AG04450 (cell line): ENCODE measurements at regions not wholly inside any gene's neighbourhood (a gene's known extent, or its start where the extent isn't known, plus 50 kb on each side); places are given as distances from the start of the nearest gene placed in this dataset.
A peak's percentile ranks its signal among the peaks of the same experiment; 100 is the strongest.

ENCODE experiments used
- CTCF ChIA-PET: fragments of 300-600, 350-600 bp; formaldehyde crosslinking; extraction: SDS; loops from one replicate; lab custom pipeline; 2022; ENCODE audit warnings: antibody characterized with exemption, inconsistent platforms; lab: Charles Lee
- POLR2A ChIA-PET: fragments of 350-600 bp; formaldehyde crosslinking; extraction: SDS; loops from one replicate; lab custom pipeline; 2021; ENCODE audit warnings: antibody characterized with exemption, inconsistent platforms; lab: Yijun Ruan, JAX
- DNase-seq: peaks from one replicate; pipeline ENCODE4 v3.0.0-alpha.2; 2011; ENCODE audit warnings: low read depth, low spot score
- H3K27ac ChIP-seq: one replicate; pipeline ENCODE4 v1.5.1; 2012; ENCODE audit warnings: low read depth, low read length, control low read depth
- H3K27me3 ChIP-seq: one replicate; pipeline ENCODE4 v1.6.0; 2012; ENCODE audit warnings: low read length; ENCODE audit not compliant: control insufficient read depth, insufficient read depth
- H3K4me3 ChIP-seq: 2 replicates; pipeline ENCODE4 v1.5.1; 2011; ENCODE audit warnings: mild to moderate bottlenecking, low read depth, low read length, control low read depth
- H3K9me3 ChIP-seq: 2 replicates; pipeline ENCODE4 v1.5.1; 2012; ENCODE audit warnings: low read length; ENCODE audit not compliant: control insufficient read depth, insufficient read depth
- TF ChIP-seq, protein P1 (sequence below): IDR thresholded peaks from 2 replicates; pipeline ENCODE4 v1.5.1; 2011; ENCODE audit warnings: low read depth, low read length, control low read depth, inconsistent platforms

DNA sequence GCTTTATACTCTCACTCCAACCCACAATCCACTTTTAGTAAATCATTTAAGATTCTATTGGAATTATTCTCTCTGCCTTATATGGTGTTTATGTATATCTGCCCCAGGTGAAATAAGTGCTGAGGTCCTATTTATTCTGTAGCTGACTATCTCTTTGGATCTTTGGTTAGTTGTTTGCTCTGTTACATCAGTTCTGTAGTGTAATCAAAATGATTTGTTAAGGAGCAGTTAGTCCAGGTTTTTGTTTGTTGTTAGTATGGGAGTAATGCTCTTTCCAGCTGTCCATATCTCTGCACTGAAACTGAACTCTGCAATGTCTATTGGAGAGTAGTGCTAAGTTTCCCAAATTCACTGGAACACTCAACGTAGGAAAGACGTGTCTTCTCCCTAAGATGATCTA is 615.8 kb downstream of the SNAPC1 start:
- Histone ChIP-seq H3K27ac (no peak overlapping the region), H3K9me3 (no peaks in the 10 kb centered on the region), H3K27me3 (no peaks in the 10 kb centered on the region), H3K4me3 (no peak overlapping the region)
- TF ChIP-seq, protein P1, sequence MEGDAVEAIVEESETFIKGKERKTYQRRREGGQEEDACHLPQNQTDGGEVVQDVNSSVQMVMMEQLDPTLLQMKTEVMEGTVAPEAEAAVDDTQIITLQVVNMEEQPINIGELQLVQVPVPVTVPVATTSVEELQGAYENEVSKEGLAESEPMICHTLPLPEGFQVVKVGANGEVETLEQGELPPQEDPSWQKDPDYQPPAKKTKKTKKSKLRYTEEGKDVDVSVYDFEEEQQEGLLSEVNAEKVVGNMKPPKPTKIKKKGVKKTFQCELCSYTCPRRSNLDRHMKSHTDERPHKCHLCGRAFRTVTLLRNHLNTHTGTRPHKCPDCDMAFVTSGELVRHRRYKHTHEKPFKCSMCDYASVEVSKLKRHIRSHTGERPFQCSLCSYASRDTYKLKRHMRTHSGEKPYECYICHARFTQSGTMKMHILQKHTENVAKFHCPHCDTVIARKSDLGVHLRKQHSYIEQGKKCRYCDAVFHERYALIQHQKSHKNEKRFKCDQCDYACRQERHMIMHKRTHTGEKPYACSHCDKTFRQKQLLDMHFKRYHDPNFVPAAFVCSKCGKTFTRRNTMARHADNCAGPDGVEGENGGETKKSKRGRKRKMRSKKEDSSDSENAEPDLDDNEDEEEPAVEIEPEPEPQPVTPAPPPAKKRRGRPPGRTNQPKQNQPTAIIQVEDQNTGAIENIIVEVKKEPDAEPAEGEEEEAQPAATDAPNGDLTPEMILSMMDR: no peak
- POLR2A ChIA-PET: no interaction called here
- CTCF ChIA-PET: no interaction called here
- no peak for DNase-seq

DNA sequence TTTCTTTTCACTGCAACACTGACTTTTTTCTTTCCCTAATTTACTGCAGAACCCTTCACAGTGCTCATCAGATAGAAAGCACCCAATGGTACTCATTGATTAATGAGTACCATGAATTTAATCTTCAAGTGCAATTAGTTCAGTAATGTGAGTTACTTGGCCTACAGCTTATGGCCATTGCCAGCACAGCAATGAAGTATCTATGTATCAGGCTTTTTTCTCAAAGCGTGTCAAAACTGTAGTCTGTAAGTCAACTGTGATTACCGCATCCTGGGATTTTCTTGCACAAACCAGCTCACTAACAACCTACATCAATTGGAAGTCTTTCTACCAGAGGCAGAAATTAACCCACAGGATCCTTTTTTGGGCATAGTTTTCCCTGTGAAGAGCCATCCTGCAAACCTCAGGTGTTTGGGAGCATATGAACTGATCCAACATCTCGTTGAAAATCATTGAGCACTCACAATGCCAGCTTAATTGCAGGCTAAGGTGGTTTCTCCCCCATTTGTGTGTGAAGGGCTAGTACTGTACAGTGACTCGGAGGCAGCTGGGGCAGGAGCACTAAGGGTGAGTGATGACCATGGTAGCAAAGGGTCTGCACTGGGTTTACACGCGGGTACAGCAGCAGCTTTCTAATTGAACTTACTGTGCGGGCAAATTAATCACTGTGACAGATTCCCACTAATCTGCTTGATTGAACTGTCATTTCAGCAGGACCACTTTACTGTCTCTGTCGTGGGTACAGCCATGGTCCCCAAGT is 619.3 kb downstream of the SNAPC1 start:
- ChIA-PET CTCF (no interaction called here), POLR2A (no interaction called here)
- Histone ChIP-seq H3K9me3 (no peaks in the 10 kb centered on the region), H3K27me3 (no peaks in the 10 kb centered on the region), H3K27ac (no peak overlapping the region), H3K4me3 (no peak overlapping the region)
- no peak for DNase-seq
- TF ChIP-seq, protein P1: no peak

DNA sequence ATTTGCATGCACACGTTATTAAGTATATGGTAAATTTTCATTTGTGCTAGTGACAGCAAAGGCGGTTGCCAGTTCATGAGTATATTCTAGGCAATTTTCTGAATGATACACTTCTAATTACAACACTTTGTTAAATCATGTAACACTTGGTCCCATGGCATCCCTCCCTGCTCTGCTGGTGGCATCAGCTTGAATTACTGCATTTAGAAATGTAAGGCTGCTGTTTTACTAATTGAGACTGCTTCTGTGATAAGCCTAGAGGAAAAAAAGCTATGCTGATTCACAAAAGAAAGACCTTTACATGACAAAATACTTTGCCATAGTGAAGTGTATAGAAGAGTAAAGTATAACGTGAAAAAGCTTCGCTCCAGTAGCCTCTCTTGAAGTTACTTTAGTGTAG is 636.1 kb downstream of the KCNH5 start:
- DNase-seq: no peak
- no peaks in the 10 kb centered on the region for H3K27me3 ChIP-seq
- H3K4me3 ChIP-seq: no peak overlapping the region
- no peak overlapping the region for H3K27ac ChIP-seq
- ChIA-PET CTCF (interaction anchor here (1.1 kb wide), 1 partner anchor 12 kb away, joined by 3 read pairs; no protein-coding TSS in a partner anchor), POLR2A (no interaction called here)
- H3K9me3 ChIP-seq: no peaks in the 10 kb centered on the region
- TF ChIP-seq, protein P1: no peak

DNA sequence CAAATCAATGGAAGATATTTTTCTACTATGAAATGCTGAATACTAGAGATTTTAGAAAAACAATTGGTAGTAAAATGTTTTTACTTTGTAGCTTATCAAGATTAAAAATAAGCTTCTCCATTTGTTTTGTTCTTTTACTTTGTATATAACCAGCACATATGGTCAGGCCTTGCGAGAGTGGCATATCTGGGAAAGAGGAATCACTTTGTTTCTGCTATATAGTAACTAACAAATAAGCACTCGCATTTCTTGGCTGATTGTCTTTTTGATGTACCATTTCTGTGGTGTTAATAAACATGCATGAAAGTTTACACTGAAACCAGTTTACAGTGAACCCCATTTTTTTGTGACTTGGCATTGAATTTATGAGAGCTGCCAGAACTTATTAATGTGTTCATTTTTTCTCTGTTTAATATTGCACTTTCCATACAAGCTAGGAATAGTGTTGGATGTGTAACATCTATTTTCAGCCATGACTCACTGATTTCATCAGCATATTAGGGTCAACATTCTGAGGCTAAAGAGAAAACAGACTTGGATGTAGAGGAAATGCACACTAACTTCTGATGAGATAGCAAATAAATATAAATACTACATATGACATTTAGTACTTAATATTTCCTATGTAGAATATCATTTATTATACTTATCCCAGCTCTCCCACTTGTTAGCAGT is 635.5 kb downstream of the KCNH5 start:
- CTCF ChIA-PET: interaction anchor here (1.1 kb wide), 1 partner anchor 12 kb away, joined by 3 read pairs; no protein-coding TSS in a partner anchor
- DNase-seq: peak; percentile 38
- Histone ChIP-seq H3K4me3 (no peak overlapping the region), H3K27ac (no peak overlapping the region), H3K27me3 (no peaks in the 10 kb centered on the region), H3K9me3 (no peaks in the 10 kb centered on the region)
- POLR2A ChIA-PET: no interaction called here
- TF ChIP-seq, protein P1: no peak

DNA sequence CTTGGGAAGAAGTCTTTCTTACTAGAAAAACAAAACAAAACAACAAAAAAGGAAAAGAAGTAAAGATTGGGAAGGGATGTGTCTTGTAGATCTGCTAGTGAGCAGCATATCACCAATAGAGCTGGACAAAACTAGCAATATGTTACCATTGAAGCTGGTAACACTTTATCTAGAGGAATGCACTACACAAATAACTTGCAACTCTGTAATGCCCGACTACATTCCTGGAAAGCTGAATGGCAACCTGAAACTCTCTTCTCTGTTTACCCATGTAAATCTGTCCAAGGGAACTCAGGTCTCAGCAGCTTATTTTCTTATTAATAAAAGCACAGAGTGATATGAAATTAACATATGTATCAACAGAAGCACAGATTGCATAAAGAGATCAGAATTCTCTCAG is 624.4 kb downstream of the KCNH5 start:
- TF ChIP-seq, protein P1: no peak
- DNase-seq: no peak
- Histone ChIP-seq H3K4me3 (no peak overlapping the region), H3K9me3 (no peaks in the 10 kb centered on the region), H3K27ac (no peak overlapping the region), H3K27me3 (no peaks in the 10 kb centered on the region)
- ChIA-PET POLR2A (no interaction called here), CTCF (interaction anchor here (0.5 to 1.1 kb wide), 2 partner anchors 11 to 165 kb away, joined by 3 read pairs; no protein-coding TSS in a partner anchor)
